Neuron (in vitro differentiated cells): ENCODE measurements at regions not wholly inside any gene's neighbourhood (a gene's known extent, or its start where the extent isn't known, plus 50 kb on each side); places are given as distances from the start of the nearest gene placed in this dataset.
"Not testable (repeated sequence)": the region's sequence is repeated elsewhere in the genome, so short reads cannot be mapped to it uniquely, and the experiment has no call there.

Experiments used
- H2AFZ ChIP-seq: one replicate; pipeline ENCODE4 v1.6.1; 2013; ENCODE audit warnings: low read depth, mild to moderate bottlenecking, inconsistent platforms, low read length, moderate library complexity
- H3K27me3 ChIP-seq: one replicate; pipeline ENCODE4 v1.6.1; 2013; ENCODE audit warnings: low read length; ENCODE audit not compliant: insufficient read depth
- H3K36me3 ChIP-seq: one replicate; pipeline ENCODE4 v1.6.1; 2013; ENCODE audit warnings: low read length; ENCODE audit not compliant: insufficient read depth
- H3K4me1 ChIP-seq: one replicate; pipeline ENCODE4 v1.6.1; 2013; ENCODE audit warnings: low read length; ENCODE audit not compliant: insufficient read depth
- H3K4me3 ChIP-seq: 2 replicates; pipeline ENCODE4 v1.5.1; 2013; ENCODE audit warnings: mild to moderate bottlenecking, low read length, moderate library complexity
- H3K9me3 ChIP-seq: one replicate; pipeline ENCODE4 v1.6.1; 2013; ENCODE audit warnings: low read length

DNA sequence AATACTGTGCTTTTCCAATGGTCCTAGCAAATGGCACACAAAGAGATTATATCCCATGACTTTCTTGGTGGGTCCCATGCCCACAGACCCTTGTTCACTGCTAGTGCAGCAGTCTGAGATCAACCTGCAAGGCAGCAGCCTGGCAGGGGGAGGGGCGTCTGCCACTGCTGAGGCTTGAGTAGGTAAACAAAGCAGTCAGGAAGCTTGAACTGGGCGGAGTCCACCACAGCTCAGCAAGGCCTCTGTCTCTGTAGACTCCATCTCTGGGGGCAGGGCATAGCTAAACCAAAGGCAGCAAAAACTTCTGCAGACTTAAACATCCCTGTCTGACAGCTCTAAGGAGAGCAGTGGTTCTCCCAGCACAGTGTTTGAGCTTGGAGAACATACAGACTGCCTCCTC, 82.9 kb downstream of the ZNF737 start:
- Histone ChIP-seq H3K9me3 (no peaks in the 10 kb centered on the region), H3K4me1 (no peaks in the 10 kb centered on the region), H3K36me3 (no peaks in the 10 kb centered on the region), H3K27me3 (no peaks in the 10 kb centered on the region), H3K4me3 (no peak overlapping the region), H2AFZ (no peak overlapping the region)

DNA sequence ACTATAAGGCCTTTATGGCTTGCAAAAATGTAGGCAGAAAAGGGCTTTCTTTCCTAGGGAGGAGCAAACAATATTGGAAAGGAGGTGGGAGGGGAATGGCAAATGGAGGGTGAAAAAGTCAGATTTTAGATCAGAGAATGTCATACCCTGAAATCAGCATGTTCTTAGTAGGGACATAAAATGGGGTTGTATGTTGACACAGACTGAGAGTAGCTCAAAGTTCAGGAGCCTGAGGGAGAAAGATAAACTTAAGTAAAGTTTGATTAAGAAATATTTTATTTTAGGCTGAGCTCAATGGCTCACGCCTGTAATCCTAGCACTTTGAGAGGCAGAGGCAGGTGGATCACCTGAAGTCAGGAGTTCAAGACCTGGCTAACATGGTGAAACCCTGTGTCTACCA, 83.8 kb downstream of the ZNF737 start:
- Histone ChIP-seq H3K4me1 (no peaks in the 10 kb centered on the region), H3K4me3 (no peak overlapping the region)

DNA sequence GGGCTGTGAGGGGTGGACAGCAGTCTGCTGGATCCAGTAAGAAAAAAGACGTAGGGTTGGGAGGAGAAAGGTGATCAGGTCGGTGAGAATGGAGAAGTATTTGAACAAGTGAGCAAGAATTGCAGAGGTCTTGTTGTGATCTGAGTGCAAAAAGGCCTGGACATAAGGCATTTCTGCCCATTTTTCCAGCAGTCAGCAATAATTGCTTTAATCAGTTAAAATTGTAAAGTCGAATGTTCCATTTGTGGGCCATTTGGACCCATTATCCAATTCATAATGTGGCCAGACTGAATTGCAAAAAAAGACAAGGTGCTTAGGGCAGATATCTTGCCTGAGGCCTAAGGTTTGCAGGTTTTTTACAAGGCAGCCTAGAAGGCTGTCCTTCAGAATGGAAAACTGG, 86.1 kb downstream of the ZNF737 start:
- Histone ChIP-seq H3K9me3 (no peaks in the 10 kb centered on the region), H2AFZ (no peak overlapping the region), H3K4me3 (no peak overlapping the region), H3K4me1 (no peaks in the 10 kb centered on the region), H3K36me3 (no peaks in the 10 kb centered on the region), H3K27me3 (no peaks in the 10 kb centered on the region)

More for the DNA sequence above, 83.8 kb downstream of the ZNF737 start:
- Histone ChIP-seq H3K9me3 (no peaks in the 10 kb centered on the region), H3K36me3 (no peaks in the 10 kb centered on the region), H3K27me3 (no peaks in the 10 kb centered on the region), H2AFZ (no peak overlapping the region)

DNA sequence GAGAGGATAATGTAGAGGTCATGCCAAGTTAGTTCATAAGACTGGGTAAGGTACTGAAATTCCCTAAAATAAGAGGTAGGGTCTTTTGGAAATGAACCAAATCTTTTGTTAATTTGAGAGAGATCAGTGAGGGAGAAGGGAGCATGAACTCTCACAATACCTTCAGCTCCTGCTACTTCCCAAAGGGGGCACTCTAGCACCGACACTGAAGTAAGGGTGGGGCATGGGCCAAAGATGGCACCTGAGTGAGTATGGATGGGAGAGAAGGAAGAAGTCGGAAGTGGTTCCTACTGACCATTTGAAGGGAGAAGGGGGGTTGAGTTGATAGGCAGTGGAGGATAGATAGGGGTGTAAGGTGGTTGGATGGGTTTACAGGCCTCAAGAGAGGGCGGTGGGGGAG, 86.6 kb downstream of the ZNF737 start:
- Histone ChIP-seq H3K4me3 (no peak overlapping the region), H2AFZ (no peak overlapping the region), H3K9me3 (no peaks in the 10 kb centered on the region), H3K4me1 (no peaks in the 10 kb centered on the region), H3K36me3 (no peaks in the 10 kb centered on the region), H3K27me3 (no peaks in the 10 kb centered on the region)

DNA sequence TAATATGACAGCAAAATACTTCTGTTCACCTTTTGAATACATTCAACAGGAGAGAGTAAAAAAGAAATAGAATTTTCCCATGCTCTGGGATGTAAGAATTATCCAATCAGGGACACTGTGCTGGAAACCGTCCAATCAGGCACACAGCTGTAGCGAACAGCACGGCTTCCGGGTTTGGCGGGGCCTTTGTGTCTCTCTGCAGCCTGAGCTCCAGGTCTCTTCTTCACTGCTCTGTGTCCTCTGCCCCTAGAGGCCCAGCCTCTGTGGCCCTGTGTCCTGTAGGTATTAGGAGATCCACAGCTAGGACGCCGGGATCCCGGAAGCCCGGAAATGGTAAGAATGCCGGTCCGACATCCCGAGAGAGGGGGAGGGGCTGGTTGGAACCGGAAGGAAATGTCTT, 92.7 kb downstream of the ZNF737 start:
- Histone ChIP-seq H2AFZ (no peak overlapping the region), H3K9me3 (no peaks in the 10 kb centered on the region), H3K36me3 (no peaks in the 10 kb centered on the region), H3K4me1 (no peaks in the 10 kb centered on the region), H3K27me3 (no peaks in the 10 kb centered on the region), H3K4me3 (no peak overlapping the region)

DNA sequence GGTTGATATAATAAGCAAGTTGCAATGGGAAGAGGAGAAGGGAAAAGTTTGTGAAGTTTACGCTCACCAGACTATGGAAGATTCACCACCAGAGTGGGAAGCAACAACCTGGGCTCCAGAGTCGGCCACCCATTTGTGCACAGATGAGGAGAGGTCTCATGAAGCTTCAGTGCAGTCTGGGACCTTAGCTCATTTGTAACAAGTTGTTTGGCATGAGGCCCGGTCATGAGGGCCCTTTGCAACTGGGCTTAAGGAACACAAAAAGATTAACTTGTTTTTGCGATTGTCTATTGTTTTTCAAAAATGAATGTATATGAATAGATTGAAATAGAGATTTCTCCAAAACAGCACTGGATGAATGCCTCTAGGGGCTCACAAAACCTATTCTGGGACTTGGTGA, 94.2 kb downstream of the ZNF737 start:
- no peaks in the 10 kb centered on the region for H3K27me3 ChIP-seq
- H2AFZ ChIP-seq, result no peak overlapping the region
- no peaks in the 10 kb centered on the region for H3K4me1 ChIP-seq
- H3K36me3 ChIP-seq, result no peaks in the 10 kb centered on the region
- H3K9me3 ChIP-seq, result no peaks in the 10 kb centered on the region
- no peak overlapping the region for H3K4me3 ChIP-seq

DNA sequence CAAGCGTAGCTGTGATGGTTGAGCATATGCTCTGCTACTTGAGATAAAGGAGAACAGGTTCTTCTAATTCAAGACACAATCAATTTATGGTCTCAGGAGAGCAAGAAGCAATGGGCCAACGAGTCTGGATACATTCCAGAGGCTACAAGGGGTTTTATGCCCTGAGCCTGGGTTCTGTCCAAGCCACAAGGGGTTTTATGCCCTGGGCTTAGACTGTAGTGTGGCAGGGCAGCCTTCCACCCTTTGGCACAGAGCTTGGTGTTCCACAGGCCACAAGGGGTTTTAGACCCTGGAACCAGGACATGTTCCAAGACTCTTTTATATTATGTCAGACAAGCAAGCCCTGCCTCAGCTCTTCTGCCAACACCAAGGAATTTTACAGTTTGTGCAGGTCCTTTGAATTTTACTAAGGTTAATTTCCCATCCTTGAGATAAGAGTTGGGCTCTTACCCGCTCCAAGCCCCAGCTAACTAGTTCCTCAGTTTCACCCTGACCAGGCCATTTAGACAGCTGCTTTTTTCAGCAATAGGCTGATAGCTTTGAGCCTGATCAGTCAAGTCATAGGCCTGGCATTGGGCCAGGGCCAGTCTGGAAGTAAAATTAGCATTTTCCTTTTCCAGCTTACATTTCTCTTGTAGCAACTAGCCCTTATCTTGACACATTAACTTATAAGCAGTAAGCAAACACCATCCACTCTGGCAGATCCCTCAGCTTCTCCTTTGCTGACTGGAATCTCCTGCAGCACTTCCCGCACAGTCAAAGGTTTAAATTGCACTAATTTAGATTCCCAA, 95.0 kb downstream of the ZNF737 start:
- Histone ChIP-seq H3K4me3 (no peak overlapping the region), H3K36me3 (no peaks in the 10 kb centered on the region), H2AFZ (no peak overlapping the region), H3K27me3 (no peaks in the 10 kb centered on the region), H3K4me1 (no peaks in the 10 kb centered on the region), H3K9me3 (no peaks in the 10 kb centered on the region)

DNA sequence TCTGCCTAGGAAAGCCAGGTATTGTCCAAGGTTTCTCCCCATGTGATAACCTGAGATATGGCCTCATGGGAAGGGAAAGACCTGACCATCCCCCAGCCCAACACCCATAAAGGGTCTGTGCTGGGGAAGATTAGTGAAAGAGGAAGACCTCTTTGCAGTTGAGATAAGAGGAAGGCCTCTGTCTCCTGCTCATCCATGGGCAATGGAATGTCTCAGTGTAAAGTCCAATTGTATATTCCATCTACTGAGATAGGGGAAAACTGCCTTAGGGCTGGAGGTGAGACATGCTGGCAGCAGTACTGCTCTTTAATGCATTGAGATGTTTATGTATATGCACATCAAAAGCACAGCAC, 99.0 kb downstream of the ZNF737 start:
- H3K27me3 ChIP-seq, H2AFZ ChIP-seq, H3K4me3 ChIP-seq, H3K9me3 ChIP-seq, H3K4me1 ChIP-seq, H3K36me3 ChIP-seq: not testable (repeated sequence)

DNA sequence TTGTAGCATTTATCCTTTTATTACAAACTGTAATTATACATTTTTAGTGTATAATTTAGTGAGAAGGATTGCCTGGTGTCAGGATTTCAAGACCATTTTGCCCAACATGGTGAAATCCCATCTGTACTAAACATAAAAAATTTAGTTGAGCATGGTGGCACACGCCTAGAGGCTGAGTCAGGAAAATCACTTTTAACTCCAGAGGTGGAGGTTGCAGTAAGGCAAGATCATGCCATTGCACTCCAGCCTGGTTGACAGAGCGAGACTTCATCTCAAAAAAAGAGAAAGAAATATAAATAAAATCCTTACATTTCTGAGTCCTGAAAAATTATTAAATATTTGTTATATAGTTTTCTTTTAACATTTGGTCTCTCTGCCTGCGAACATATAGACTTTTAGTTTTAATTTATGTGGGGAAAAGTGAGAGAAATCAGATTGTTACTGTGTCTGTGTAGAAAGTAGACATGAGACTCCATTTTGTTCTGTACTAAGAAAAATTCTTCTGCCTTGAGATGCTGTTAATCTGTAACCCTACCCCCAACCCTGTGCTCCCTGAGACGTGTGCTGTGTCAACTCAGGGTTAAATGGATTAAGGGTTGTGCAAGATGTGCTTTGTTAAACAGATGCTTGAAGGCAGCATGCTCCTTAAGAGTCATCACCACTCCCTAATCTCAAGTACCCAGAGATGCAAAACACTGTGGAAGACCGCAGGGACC, 99.5 kb downstream of the ZNF737 start:
- H3K4me3 ChIP-seq, H3K36me3 ChIP-seq, H3K4me1 ChIP-seq, H3K9me3 ChIP-seq, H3K27me3 ChIP-seq, H2AFZ ChIP-seq: not testable (repeated sequence)

DNA sequence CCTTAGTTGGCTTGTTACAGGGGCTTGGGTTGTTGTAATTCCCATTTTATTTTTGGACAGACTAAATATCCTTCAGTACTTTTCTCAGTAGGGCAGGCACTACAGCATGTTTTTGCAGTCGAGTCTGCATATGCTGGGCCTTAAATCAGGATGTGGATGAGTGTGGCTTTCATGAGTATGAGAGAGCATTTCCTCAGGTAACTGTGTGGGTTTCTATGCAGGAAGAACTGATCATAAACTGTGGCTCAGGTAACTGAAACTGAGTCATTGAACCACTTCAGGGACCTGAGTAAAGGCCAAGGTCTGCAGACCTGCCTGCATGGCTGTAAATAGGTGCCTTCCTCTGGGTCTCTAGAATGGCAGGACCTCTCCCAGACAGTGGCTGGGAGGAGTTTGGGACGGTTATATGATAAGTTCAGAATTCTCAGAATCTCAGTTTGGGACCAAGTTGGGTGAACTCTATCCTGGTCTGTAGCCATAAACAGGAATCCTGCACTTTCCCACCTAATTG, 112.1 kb downstream of the ZNF737 start:
- no peaks in the 10 kb centered on the region for H3K27me3 ChIP-seq
- H3K4me1 ChIP-seq, result no peaks in the 10 kb centered on the region
- no peaks in the 10 kb centered on the region for H3K36me3 ChIP-seq
- H3K4me3 ChIP-seq, result no peak overlapping the region
- H2AFZ ChIP-seq, result no peak overlapping the region
- no peaks in the 10 kb centered on the region for H3K9me3 ChIP-seq

DNA sequence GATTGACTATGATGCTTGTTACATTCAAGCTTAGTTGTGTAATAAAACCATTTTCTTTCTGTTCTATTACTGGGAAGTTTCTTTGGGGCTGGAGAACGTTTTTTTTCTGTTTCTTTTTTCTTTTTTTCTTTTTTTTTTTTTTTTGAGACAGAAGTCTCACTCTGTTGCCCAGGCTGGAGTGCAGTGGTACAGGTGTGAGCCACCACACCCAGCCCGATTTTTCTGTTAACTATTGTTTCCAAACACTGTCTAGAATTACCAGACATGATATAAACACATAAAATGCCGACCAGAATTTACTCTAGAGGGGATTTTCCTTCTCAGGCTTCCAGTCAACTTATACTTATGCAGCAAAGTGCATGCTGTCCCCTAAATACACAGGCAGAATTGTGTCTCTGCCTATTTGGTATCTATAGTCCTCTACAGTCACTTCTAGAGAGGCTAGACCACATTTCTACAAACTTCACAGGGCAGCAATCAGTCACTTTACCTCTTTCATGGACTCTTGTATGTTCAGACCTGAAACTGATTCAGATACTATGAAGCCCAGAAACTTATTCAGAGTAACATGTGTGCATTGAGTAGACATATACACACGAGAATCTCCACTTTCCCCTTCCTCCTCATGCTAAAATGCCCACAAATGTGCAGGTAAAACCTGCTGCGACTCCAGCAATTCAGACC, 121.2 kb downstream of the ZNF737 start:
- Histone ChIP-seq H3K4me1 (no peaks in the 10 kb centered on the region), H3K9me3 (no peaks in the 10 kb centered on the region), H3K36me3 (no peaks in the 10 kb centered on the region), H3K27me3 (no peaks in the 10 kb centered on the region), H3K4me3 (no peak overlapping the region), H2AFZ (no peak overlapping the region)

DNA sequence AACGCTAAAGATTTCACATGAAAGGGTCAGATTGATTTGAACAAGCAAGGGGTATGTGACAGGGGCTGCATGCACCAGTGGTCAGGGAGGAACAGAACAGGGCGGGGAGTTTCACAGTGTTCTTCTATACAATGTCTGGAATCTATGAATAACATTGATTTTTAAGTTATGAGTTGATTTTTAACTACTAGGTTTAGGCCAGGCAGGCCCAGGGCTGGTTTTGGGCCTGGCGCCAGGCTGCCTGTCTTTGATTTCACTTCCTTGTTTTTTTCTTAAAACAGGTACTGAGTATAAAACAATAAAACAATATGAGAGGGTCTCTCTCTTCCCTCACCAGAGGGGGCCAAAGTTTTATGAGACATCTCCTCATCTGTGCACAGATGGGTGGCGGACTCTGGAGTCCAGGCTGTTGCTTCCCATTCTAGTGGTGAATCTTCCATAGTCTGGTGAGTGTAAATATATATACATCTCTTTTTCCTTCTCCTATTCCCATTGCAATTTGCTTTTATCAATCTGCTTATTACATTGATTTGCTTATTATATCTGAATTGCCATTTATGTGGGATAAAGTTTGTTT, 133.2 kb downstream of the ZNF737 start:
- H3K9me3 ChIP-seq, H2AFZ ChIP-seq, H3K4me1 ChIP-seq, H3K4me3 ChIP-seq, H3K36me3 ChIP-seq, H3K27me3 ChIP-seq: not testable (repeated sequence)

DNA sequence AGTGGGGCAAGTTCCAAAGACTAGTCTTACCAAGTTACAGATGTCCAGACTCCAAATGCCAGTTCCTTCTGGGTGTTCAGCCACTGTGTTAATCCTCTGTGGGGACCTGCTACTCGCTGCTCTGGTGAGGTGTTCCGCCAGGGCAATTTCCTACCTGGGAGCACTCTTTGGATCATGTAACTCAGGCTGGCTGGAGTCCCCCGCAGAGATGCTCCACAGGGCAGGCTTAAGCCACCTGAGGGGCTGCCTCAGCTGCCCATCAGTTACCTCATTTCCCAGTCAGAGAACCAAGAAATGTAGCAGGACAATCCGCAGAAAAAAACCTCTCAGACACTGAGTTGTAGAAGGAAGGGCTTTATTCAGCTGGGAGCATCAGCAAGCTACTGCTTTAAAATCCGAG, 133.8 kb downstream of the ZNF737 start:
- H3K4me1 ChIP-seq, result no peaks in the 10 kb centered on the region
- H3K36me3 ChIP-seq, result no peaks in the 10 kb centered on the region
- H3K9me3 ChIP-seq, result no peaks in the 10 kb centered on the region
- no peaks in the 10 kb centered on the region for H3K27me3 ChIP-seq
- no peak overlapping the region for H3K4me3 ChIP-seq
- H2AFZ ChIP-seq, result no peak overlapping the region
